Kidney (tissue), 13 donors: ENCODE measurements at regions not wholly inside any gene's neighbourhood (a gene's known extent, or its start where the extent isn't known, plus 50 kb on each side); places are given as distances from the start of the nearest gene placed in this dataset.

ENCODE experiments used
- DNase-seq, 5 donors: peaks; one replicate each; pipeline ENCODE4 v3.0.0-alpha.2; 2013 to 2020
- FAIRE-seq: peaks from 2 replicates; lab custom pipeline; 2012; peaks lifted over from hg19 to GRCh38; lab: Jason Lieb, UNC
- H3K27ac ChIP-seq, 2 donors: one replicate each; pipeline ENCODE4 v1.7.0; 2013; ENCODE audit warnings: low read depth in 2 of 2, low read length in 2 of 2, inconsistent platforms in 1 of 2
- H3K27me3 ChIP-seq: one replicate; pipeline ENCODE4 v1.7.1; 2013; ENCODE audit warnings: low read length, inconsistent platforms; ENCODE audit not compliant: control insufficient read depth, insufficient read depth
- H3K36me3 ChIP-seq, 3 donors: one replicate each; pipeline versions ENCODE4 v1.7.0 to v1.7.1; 2013; ENCODE audit warnings: low read length in 3 of 3, control low read depth in 1 of 3, inconsistent platforms in 1 of 3; ENCODE audit not compliant: insufficient read depth in 3 of 3, control insufficient read depth in 2 of 3
- H3K4me1 ChIP-seq, 3 donors: one replicate each; pipeline versions ENCODE4 v1.7.0 to v1.7.1; 2013; ENCODE audit warnings: low read length in 3 of 3, inconsistent platforms in 1 of 3, low read depth in 1 of 3; ENCODE audit not compliant: control insufficient read depth in 2 of 3, insufficient read depth in 2 of 3
- H3K4me3 ChIP-seq, 3 donors: one replicate each; pipeline versions ENCODE4 v1.7.0 to v1.8.1; 2013; ENCODE audit warnings: low read length in 3 of 3, control low read depth in 1 of 3, inconsistent platforms in 1 of 3
- H3K9ac ChIP-seq, 3 donors: one replicate each; pipeline versions ENCODE4 v1.7.0 to v1.7.1; 2013; ENCODE audit warnings: low read length in 3 of 3, control low read depth in 1 of 3, inconsistent platforms in 1 of 3
- H3K9me3 ChIP-seq, 3 donors: one replicate each; pipeline versions ENCODE4 v1.7.0 to v1.7.1; 2013; ENCODE audit warnings: low read length in 3 of 3, control low read depth in 1 of 3, inconsistent platforms in 1 of 3; ENCODE audit not compliant: control insufficient read depth in 2 of 3, insufficient read depth in 1 of 3
- intact Hi-C: fragments of 100-400 bp; cut with DNase I; formaldehyde crosslinking; loops from one replicate; pipeline ENCODE4 v1.11.1; 2022
- TF ChIP-seq, protein P1 (sequence below): IDR thresholded peaks from 3 replicates; pipeline ENCODE4 v1.5.1; 2012; ENCODE audit warnings: mild to moderate bottlenecking, moderate library complexity, borderline replicate concordance; ENCODE audit not compliant: insufficient read depth; ENCODE audit errors: extremely low read depth
- donor health status: control.
- donor health status: control.
- donor health status: control.
- donor health status: control.
- donor health status: control.
- donor health status: DM: yes; HTN: yes; CAD: no.
- donor health status: Normal renal cell carcinoma (clear cell type).

DNA sequence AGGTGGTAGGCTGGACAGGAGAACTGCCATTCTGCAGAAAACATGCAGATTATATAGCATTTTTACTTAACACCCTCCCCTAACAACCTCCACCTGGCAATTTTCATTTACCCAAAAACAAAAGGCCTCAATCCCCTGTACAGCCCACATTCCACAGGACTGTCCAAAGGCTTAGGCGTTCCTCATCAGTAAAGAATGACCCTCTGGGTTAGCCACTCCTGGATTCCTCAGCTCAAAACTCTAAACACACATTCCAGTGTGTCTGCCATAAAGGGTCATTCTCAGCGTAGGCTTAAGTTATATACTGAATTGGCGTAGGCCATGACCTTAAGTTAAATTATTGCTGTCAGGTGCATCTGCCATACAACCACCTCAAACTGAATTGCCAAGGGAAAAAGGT, 261.8 kb upstream of the CHAC2 start:
- no peak for DNase-seq
- no peaks in the 10 kb centered on the region for H3K9me3 ChIP-seq
- no peak overlapping the region for H3K27ac ChIP-seq
- FAIRE-seq, result no peak
- no peaks in the 10 kb centered on the region for H3K36me3 ChIP-seq
- TF ChIP-seq, protein P1, sequence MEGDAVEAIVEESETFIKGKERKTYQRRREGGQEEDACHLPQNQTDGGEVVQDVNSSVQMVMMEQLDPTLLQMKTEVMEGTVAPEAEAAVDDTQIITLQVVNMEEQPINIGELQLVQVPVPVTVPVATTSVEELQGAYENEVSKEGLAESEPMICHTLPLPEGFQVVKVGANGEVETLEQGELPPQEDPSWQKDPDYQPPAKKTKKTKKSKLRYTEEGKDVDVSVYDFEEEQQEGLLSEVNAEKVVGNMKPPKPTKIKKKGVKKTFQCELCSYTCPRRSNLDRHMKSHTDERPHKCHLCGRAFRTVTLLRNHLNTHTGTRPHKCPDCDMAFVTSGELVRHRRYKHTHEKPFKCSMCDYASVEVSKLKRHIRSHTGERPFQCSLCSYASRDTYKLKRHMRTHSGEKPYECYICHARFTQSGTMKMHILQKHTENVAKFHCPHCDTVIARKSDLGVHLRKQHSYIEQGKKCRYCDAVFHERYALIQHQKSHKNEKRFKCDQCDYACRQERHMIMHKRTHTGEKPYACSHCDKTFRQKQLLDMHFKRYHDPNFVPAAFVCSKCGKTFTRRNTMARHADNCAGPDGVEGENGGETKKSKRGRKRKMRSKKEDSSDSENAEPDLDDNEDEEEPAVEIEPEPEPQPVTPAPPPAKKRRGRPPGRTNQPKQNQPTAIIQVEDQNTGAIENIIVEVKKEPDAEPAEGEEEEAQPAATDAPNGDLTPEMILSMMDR, result no peak
- intact Hi-C loops, result no loop called here
- no peaks in the 10 kb centered on the region for H3K4me1 ChIP-seq
- H3K9ac ChIP-seq, result no peak overlapping the region
- H3K27me3 ChIP-seq, result no peaks in the 10 kb centered on the region
- H3K4me3 ChIP-seq, result no peak overlapping the region

DNA sequence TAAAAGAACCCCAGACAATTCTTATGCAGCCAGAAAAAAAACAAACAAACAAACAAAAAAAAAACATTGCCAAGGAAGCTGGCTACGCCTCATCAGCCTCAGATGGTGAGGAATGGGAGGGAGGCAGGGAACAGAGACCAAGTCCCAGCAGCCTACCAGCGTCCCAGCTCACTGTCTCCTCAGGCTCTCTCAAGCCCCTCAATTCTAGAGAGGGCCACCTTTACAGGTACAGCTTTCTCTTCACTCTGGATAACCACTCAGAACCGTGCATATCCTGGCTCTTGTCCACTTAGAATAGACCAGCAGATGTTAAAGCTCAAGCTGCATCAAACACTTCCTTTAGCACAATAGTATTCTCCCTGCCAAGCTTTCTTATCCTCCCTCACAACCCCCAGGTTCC, 263.1 kb upstream of the CHAC2 start:
- Histone ChIP-seq H3K9me3 (no peaks in the 10 kb centered on the region), H3K36me3 (no peaks in the 10 kb centered on the region), H3K27me3 (no peaks in the 10 kb centered on the region), H3K4me1 (no peaks in the 10 kb centered on the region), H3K4me3 (no peak overlapping the region), H3K27ac (no peak overlapping the region), H3K9ac (no peak overlapping the region)
- DNase-seq (no peak), FAIRE-seq (no peak)
- TF ChIP-seq, protein P1, result no peak
- intact Hi-C loops, result no loop called here

DNA sequence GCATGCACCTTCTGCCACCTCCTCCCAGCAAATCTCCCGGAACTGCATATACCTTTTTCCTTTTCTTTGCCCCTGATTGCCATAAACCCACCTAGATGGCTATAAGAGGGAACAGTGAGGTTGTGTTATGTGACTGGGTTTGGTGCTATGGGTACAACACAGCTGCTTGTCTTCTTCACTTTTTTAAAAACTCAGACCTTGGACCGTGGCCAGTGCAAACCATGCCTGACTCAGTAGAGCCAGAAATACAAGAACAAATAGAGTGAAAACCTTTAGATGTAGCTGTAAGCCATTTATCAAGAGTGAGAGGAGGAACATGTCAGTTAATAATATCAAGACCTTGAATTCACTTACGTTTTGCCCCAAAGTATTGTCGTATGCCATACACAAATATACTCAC, 267.4 kb upstream of the CHAC2 start:
- FAIRE-seq (no peak), DNase-seq (no peak)
- Histone ChIP-seq H3K9ac (no peak overlapping the region), H3K9me3 (no peaks in the 10 kb centered on the region), H3K4me3 (no peak overlapping the region), H3K4me1 (no peaks in the 10 kb centered on the region), H3K27me3 (no peaks in the 10 kb centered on the region), H3K27ac (no peak overlapping the region), H3K36me3 (no peaks in the 10 kb centered on the region)
- TF ChIP-seq, protein P1, result no peak
- intact Hi-C loops, result no loop called here

DNA sequence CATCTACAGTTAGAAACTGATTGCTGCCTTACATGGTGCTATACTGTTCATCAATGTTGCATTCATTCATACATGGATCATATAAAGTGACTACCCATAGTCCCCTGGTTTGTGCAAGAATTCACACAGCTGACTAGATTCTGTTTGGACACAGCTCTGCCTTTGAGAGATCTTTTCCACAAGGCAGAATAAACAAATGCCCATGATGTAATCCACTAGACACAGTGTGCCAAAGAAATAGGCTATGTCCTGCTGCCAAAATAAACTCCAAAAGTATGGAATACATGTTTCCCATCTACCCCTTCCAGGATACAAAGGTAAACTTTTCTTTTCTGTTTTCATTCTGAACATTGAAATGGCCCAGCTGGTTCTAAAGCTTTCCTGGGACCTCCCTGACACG, 269.4 kb upstream of the CHAC2 start:
- Histone ChIP-seq H3K4me3 (no peak overlapping the region), H3K9me3 (no peaks in the 10 kb centered on the region), H3K27ac (no peak overlapping the region), H3K9ac (no peak overlapping the region), H3K4me1 (no peaks in the 10 kb centered on the region), H3K36me3 (no peaks in the 10 kb centered on the region), H3K27me3 (no peaks in the 10 kb centered on the region)
- no peak for FAIRE-seq
- TF ChIP-seq, protein P1, result no peak
- no peak for DNase-seq
- intact Hi-C loops, result no loop called here
